ENCODE measurements at regions not wholly inside any gene's neighbourhood (a gene's known extent, or its start where the extent isn't known, plus 50 kb on each side); places are given as distances from the start of the nearest gene placed in this dataset.

DNA sequence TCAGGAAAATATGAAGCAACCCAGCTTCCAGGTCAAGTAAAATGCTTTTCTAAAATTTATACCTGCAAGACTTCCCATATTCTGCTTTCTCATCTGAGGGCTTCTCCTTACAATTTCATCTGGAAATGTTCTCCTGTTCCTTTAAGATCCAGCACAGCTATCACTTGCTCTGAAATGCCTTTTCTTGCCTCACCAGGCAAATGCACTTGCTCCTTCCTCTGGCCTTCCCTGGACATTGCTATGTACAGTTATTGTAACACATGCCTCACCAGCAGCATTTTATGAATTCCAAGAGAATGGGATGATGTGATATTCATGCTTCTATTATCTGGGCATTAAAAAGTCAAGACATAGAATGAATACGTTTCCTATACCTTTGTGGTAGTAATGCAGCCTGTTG is 842.1 kb upstream of the INTU start:
- no peaks in the 10 kb centered on the region for H3K27me3 ChIP-seq
- no peaks in the 10 kb centered on the region for H3K36me3 ChIP-seq
- H3K9me3 ChIP-seq (replicated peaks): no peaks in the 10 kb centered on the region
- no peak overlapping the region for H3K4me3 ChIP-seq
- H3K27ac ChIP-seq: no peak overlapping the region
- no peak for DNase-seq
- H3K4me1 ChIP-seq: no peaks in the 10 kb centered on the region

DNA sequence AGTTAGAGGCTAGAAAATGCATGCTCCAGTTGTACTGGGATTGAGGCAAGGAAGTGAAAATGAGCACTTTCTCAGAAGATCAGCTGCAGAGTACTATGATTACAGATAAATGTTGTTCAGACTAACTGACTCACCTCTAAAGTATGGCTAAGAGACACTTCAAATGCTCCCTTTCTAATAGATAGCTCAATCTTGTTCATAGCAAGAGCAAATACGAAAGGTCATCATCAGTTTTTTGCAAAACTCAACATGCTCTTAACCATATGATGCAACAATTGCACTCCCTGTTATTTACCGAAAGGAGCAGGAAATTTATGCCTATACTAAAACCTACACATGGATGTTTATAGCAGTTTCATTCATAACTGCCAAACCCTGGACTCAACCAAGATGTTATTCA is 838.4 kb upstream of the INTU start:
- no peak for DNase-seq
- Histone ChIP-seq H3K9me3 (replicated peaks) (no peaks in the 10 kb centered on the region), H3K27ac (no peak overlapping the region), H3K4me3 (no peak overlapping the region), H3K27me3 (no peaks in the 10 kb centered on the region), H3K36me3 (no peaks in the 10 kb centered on the region), H3K4me1 (peaks cover 6% of the 10 kb centered on the region; the same call in 1 of the 2 replicates)

DNA sequence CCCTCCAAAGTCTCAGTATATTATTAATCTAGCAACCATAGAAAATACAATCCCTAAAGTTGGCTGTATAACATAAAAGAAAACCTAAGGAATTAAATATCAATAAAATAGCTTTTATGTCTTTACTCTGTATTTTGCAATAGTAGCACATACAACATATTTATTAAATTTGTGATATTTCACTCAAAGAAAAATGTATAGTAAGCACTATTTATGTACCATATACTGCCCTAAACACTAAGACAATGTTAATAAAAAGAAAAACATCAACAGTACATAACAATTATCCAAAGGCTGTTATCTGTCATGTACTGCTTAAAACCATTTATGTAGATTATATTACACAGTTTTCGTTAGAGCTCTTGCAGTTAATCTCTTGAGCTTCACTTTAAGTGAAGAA is 834.5 kb upstream of the INTU start:
- H3K36me3 ChIP-seq: no peaks in the 10 kb centered on the region

DNA sequence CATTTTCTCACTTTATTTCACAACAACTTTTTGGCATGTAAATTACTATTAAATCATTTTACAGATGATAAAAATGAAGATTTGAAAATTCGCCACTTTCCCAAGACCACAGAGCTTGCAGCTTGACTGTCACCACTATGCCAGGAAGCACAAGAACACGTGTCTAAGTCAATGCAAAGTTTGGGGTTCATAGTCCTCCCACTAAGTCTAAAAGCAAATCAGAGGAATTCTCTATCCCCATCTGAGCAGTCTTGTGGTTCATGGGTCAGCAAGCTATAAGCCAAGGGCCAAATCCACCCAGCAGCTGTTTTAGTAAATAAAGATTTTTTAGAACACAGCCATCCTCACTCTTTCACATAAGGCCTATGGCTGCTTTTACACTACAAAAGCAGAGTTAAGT is 833.3 kb upstream of the INTU start:
- Histone ChIP-seq H3K27me3 (no peaks in the 10 kb centered on the region), H3K27ac (peak overlapping the region; percentile 76), H3K4me1 (peaks cover 23% of the 10 kb centered on the region), H3K4me3 (peak overlapping the region; percentile 30), H3K9me3 (replicated peaks) (no peaks in the 10 kb centered on the region), H3K36me3 (no peaks in the 10 kb centered on the region)
- DNase-seq: peak; percentile 63 to 83

More for the DNA sequence above, 834.5 kb upstream of the INTU start:
- no peak for DNase-seq
- Histone ChIP-seq H3K27ac (no peak overlapping the region), H3K9me3 (replicated peaks) (no peaks in the 10 kb centered on the region), H3K27me3 (no peaks in the 10 kb centered on the region), H3K4me3 (no peak overlapping the region), H3K4me1 (peaks cover 23% of the 10 kb centered on the region)

DNA sequence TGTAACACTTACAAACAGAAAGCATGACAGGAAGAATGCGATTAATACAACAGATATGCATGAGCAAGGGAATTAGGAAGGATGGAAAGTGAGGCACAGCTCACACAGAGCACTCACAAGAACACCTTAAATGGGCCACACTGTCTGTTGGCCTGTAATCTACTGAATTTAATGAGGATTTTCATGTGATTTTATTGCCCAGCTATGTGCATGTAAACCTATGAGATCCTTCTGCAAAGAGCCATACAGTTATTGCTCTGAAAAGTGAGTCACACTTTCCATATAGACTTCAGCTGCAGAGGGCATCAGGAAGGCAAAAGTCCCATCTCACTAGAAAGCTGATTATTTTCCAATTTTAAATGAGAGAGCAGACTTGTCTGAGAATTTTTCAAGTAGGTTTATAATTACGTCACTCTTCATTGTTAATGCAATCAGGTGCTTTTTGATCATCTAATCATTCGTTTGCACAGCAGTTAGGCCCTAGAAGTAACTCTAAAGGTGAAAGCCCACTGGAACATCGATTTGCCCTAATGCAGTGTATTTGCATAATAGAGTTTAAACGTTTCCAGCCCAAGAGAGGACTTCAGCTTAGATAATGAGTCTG is 832.7 kb upstream of the INTU start:
- peak overlapping the region; percentile 76 for H3K27ac ChIP-seq
- H3K4me3 ChIP-seq: peak overlapping the region; percentile 30
- peak in 1 of 2 experiments; percentile 60 for DNase-seq
- peaks cover 23% of the 10 kb centered on the region for H3K4me1 ChIP-seq
- H3K27me3 ChIP-seq: no peaks in the 10 kb centered on the region
- H3K9me3 ChIP-seq (replicated peaks): no peaks in the 10 kb centered on the region
- H3K36me3 ChIP-seq: no peaks in the 10 kb centered on the region

DNA sequence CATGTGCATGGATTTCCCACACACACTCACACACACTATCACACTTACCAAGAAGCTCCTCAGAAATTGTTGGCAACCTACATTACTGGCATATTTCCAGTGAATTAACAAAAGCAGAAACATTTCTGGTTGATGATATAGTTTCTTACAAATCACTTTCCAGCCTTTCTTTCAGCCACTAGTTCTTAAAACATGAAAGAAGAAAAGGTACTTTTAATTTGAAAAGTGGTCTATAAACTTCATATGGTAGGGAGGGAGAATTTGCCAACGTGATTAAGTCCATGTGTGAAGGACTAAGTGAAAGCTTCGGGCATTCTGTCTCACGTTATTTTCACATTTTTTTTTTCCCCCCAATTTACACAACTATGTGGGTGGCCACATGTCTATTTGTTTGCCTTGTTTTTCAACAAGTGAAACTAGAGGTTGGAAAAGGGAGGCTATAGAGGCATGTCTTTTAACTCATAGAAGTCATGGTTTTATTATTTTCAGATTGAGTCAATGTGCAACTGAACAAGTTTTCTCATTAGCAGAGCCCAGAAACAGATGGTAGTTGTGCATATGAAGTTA is 832.1 kb upstream of the INTU start:
- no peak overlapping the region for H3K4me3 ChIP-seq
- H3K9me3 ChIP-seq (replicated peaks): no peaks in the 10 kb centered on the region
- H3K27ac ChIP-seq: peak overlapping the region; percentile 10; the same call in 1 of the 2 replicates
- H3K27me3 ChIP-seq: no peaks in the 10 kb centered on the region
- H3K4me1 ChIP-seq: peaks cover 23% of the 10 kb centered on the region
- peak in 1 of 2 experiments; percentile 20 for DNase-seq
- no peaks in the 10 kb centered on the region for H3K36me3 ChIP-seq

DNA sequence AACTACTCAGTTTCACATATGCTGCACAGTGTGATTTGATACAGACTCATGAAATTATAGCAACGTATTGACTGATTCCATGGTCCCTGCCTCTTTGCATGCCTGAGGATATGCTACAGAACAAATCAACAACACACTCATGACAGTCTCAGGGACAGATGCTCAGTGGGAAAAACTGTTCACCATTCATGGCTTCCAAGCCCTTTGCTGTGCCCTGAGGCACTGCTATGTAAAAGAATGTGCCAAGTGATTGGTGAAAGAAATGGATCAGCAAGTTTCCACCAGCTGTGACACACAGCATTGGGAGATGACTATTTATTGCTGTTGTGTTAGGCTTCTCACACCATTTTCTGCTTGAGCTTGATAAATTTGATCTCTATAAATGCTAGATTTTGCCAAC is 825.6 kb upstream of the INTU start:
- Histone ChIP-seq H3K27ac (no peak overlapping the region), H3K4me3 (no peak overlapping the region), H3K36me3 (no peaks in the 10 kb centered on the region), H3K9me3 (replicated peaks) (no peaks in the 10 kb centered on the region; the same call in 1 of the 2 replicates), H3K4me1 (no peaks in the 10 kb centered on the region), H3K27me3 (no peaks in the 10 kb centered on the region)
- peak; percentile 19 to 65 for DNase-seq

DNA sequence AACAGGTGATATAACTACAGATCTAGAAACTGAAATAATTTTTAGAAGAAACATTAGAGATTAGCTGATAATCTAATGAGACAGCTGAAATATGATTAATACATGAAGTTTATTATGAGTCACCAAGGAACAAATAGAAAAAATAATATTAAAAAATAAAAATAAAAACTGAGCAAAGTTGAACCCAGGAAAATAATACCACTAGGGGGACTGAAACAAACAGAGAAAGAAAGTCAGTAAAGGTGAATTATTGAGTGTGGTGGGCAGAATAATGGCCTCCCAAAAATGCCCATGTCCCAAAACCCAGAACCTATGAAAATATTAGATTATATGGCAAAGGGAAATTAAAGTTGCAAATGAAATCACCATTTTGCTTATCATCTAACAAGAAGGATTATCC is 820.7 kb upstream of the INTU start:
- DNase-seq: no peak
- no peak overlapping the region for H3K27ac ChIP-seq
- no peaks in the 10 kb centered on the region for H3K4me1 ChIP-seq

DNA sequence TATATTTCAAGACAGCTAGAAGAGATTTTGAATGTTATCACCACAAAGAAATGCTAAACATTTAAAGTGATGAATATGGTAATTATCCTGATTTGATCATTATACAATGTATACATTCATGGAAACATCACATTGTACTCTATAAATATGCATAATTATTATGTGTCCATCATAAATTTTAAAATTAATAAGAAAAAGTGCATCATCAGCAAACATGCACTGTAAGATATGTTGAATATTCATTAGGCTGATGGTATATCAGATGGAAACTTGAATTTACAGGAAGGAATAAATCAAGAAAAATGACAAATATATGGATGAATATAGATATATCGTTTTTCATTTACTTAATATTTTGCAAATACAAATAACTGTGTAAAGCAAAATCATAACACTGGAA is 812.1 kb upstream of the INTU start:
- Histone ChIP-seq H3K9me3 (replicated peaks) (peaks cover 13% of the 10 kb centered on the region; the same call in 1 of the 2 replicates), H3K4me3 (no peak overlapping the region), H3K27me3 (no peaks in the 10 kb centered on the region), H3K4me1 (no peaks in the 10 kb centered on the region), H3K27ac (no peak overlapping the region), H3K36me3 (no peaks in the 10 kb centered on the region)
- no peak for DNase-seq

More for the DNA sequence above, 820.7 kb upstream of the INTU start:
- Histone ChIP-seq H3K27me3 (no peaks in the 10 kb centered on the region), H3K9me3 (replicated peaks) (no peaks in the 10 kb centered on the region; the same call in 1 of the 2 replicates), H3K4me3 (no peak overlapping the region), H3K36me3 (no peaks in the 10 kb centered on the region)

DNA sequence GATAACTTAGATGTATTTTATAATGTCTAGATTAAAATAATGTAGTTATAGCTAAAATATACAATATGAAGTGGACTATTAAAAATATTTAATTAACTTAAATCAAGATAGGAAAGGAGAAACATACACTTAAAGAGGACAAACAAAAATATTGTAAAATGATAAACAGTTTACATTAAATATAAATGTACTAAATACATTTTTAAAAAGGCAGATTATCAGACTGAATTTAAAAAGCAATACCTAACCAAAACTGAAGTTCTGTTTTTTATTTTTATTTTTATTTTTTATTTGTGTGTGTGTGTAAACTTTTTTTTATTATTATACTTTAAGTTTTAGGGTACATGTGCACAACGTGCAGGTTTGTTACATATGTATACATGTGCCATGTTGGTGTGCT is 811.6 kb upstream of the INTU start:
- DNase-seq: no peak
- H3K4me3 ChIP-seq: no peak overlapping the region
- H3K9me3 ChIP-seq (replicated peaks): peaks cover 13% of the 10 kb centered on the region; the same call in 1 of the 2 replicates
- H3K36me3 ChIP-seq: no peaks in the 10 kb centered on the region
- no peaks in the 10 kb centered on the region for H3K27me3 ChIP-seq
- H3K27ac ChIP-seq: no peak overlapping the region
- H3K4me1 ChIP-seq: no peaks in the 10 kb centered on the region

DNA sequence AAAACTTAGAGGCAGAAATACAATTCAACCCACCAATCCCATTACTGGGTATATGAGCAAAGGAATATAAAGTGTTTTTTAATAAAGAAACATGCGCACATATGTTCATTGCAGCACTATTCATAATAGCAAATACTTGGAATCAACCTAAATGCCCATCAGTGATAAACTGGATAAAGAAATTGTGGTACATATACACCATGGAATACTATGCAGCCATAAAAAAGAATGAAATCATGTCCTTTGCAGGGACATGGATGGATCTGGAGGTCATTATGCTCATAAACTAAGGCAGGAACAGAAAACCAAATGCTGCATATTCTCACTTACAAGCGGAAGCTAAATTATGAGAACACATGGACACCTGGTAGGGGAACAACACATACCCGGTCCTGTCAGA is 807.7 kb upstream of the INTU start:
- Histone ChIP-seq H3K27me3 (no peaks in the 10 kb centered on the region), H3K9me3 (replicated peaks) (peaks cover 13% of the 10 kb centered on the region; the same call in 1 of the 2 replicates), H3K4me3 (no peak overlapping the region), H3K36me3 (no peaks in the 10 kb centered on the region), H3K27ac (no peak overlapping the region), H3K4me1 (no peaks in the 10 kb centered on the region)
- no peak for DNase-seq

DNA sequence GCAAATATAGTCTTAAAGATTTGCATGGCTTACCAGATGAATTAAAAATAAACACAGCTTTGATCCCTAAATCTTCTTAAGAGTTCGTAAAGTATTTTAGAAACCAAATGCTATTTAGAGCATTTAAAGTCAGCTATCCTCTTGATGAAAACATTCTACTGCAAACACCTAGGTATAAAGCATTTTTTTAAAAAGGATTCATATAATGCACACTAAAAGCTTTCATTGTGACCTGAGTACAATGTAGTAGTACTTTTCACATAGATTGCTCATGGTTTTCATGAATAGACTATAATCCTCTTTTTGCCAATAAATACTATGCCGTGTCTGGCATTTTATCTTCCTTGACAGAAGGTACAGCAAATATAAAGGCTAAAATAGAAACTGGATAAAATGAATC is 805.1 kb upstream of the INTU start:
- DNase-seq: no peak
- no peak overlapping the region for H3K4me3 ChIP-seq
- 0 out of 2 replicates have a peak, but pooled peaks cover 3% of the 10 kb centered on the region for H3K9me3 ChIP-seq (replicated peaks)
- H3K27ac ChIP-seq: no peak overlapping the region
- no peaks in the 10 kb centered on the region for H3K27me3 ChIP-seq
- no peaks in the 10 kb centered on the region for H3K4me1 ChIP-seq
- peaks cover 3% of the 10 kb centered on the region; the same call in 1 of the 2 replicates for H3K36me3 ChIP-seq

DNA sequence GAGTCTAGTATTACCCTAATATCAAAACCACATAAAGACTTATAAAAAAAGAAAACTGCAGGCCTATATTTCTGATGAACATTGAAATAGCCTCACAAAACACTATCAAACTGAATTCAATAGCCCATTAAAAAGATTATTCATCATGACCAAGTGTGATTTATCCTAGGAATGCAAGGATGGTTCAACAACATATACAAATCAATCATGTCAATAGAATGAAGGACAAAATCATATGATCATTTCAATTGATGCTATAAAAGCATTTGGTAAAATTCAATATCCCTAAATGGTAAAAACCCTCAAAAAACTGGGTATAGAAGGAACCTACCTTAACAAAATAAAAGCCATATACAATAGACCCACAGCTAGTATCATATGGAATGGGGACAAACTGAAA is 797.9 kb upstream of the INTU start:
- Histone ChIP-seq H3K4me3 (no peak overlapping the region), H3K27ac (no peak overlapping the region), H3K36me3 (peaks cover 3% of the 10 kb centered on the region; the same call in 1 of the 2 replicates), H3K4me1 (no peaks in the 10 kb centered on the region), H3K27me3 (no peaks in the 10 kb centered on the region), H3K9me3 (replicated peaks) (peaks cover 14% of the 10 kb centered on the region; the same call in 1 of the 2 replicates)
- DNase-seq: no peak

DNA sequence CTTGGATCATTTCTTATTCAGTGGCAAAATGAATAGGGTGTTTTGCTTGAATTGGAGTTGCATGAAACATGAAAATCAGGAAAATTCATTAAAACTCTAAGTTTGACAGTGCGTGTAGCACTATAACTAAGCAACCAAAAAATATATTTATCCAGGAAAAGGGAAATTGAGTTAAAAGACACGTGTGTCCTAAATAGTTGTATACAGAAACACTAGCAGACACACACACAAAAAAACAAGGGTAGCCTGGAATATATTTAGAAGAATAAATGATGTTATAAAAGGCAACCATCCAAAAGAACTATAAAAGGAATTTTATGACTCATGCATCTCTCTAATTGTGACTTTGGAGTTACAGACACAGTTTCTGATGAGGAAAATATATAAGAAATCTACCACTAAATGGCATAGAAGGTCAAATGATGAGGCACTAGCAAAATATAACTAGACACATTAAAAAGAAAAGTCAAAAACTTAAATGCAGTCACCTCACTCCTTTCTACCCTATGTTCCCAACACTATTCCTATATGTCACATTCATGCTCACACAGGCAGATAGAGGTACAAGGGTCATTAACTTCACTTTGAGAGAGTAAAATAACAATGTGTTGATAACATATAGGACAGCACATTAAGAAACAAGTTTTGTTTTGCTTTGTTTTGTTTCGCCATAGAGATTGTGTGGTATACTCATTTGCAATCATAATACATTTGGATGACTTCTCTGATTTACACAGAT is 793.6 kb upstream of the INTU start:
- H3K4me1 ChIP-seq: no peaks in the 10 kb centered on the region
- no peaks in the 10 kb centered on the region for H3K36me3 ChIP-seq
- no peak overlapping the region for H3K27ac ChIP-seq
- H3K4me3 ChIP-seq: no peak overlapping the region
- H3K27me3 ChIP-seq: no peaks in the 10 kb centered on the region
- no peak for DNase-seq
- H3K9me3 ChIP-seq (replicated peaks): peaks cover 13% of the 10 kb centered on the region; the same call in 1 of the 2 replicates

DNA sequence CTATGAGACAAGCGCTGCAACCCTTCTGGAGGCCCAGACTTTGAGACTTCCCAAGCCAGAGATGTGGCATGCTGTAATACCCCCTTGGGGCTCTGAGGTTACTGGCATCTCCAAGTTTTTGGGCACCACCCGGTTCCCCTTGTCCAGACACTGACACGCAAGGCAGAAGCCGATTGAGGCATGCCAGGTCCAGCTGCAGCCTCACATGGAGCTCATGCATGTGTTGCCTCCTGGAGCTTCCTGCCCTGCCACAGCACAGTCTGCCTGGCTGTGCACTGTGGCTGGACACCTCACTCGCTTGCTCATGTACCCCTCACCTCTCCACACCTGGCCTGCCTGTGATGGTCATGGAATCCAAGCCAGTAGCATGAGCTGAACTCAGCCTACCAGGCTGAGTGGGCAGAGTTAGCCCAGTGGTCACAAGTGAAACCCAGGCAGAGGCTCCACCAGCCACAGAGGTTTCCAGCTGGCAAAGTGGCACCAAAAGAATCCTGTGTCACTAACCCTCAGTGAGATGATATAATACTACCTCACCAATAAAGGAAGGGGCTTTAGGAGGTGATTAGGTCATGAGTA is 789.2 kb upstream of the INTU start:
- Histone ChIP-seq H3K27me3 (no peaks in the 10 kb centered on the region), H3K4me3 (no peak overlapping the region), H3K9me3 (replicated peaks) (no peaks in the 10 kb centered on the region), H3K36me3 (no peaks in the 10 kb centered on the region; the same call in 1 of the 2 replicates), H3K27ac (no peak overlapping the region), H3K4me1 (no peaks in the 10 kb centered on the region)
- DNase-seq: no peak

All from SJCRH30 (cell line).